Right lobe of liver (tissue), 6 donors: ENCODE measurements at regions not wholly inside any gene's neighbourhood (a gene's known extent, or its start where the extent isn't known, plus 50 kb on each side); places are given as distances from the start of the nearest gene placed in this dataset.

Source experiments
- ATAC-seq, 4 donors: fragments of 200-7000 bp; cut with Tn5 transposase; one replicate each; pipeline ENCODE4 v1.9.1; 2020; ENCODE audit warnings: mild to moderate bottlenecking in 4 of 4, moderate library complexity in 4 of 4
- DNase-seq, 3 donors: peaks; one replicate each; pipeline ENCODE4 v3.0.0-alpha.2; 2020
- H3K27ac ChIP-seq, 3 donors: fragments of 200-600 bp; one replicate each; pipeline ENCODE4 v1.8.0; 2022
- H3K27me3 ChIP-seq, 2 donors: fragments of 200-600 bp; one replicate each; pipeline ENCODE4 v1.8.0; 2022
- H3K36me3 ChIP-seq, 4 donors: fragments of 200-600 bp; sonication (generic) in 1 of 4; one replicate each; pipeline versions ENCODE4 v1.5.1 to v1.8.0; 2017 to 2022; ENCODE audit warnings: control low read depth in 1 of 4
- H3K4me1 ChIP-seq, 4 donors: fragments of 200-600 bp; sonication (generic) in 1 of 4; one replicate each; pipeline versions ENCODE4 v1.5.1 to v1.8.0; 2017 to 2022; ENCODE audit warnings: control low read depth in 1 of 4
- H3K4me3 ChIP-seq, 3 donors: fragments of 200-600 bp; one replicate each; pipeline ENCODE4 v1.8.0; 2022
- H3K9me3 ChIP-seq, 4 donors: fragments of 200-600 bp; sonication (generic) in 1 of 4; one replicate each; pipeline versions ENCODE4 v1.5.1 to v1.8.0; 2017 to 2022; ENCODE audit warnings: control low read depth in 1 of 4
- CTCF ChIP-seq, 4 donors: fragments of 200-600 bp in 3 of 4; fragments of 450-650 bp in 1 of 4; IDR thresholded peaks; one replicate each; pipeline versions ENCODE4 v1.5.1 to v1.8.0; 2016 to 2022; ENCODE audit warnings: antibody characterized with exemption in 4 of 4, mild to moderate bottlenecking in 2 of 4
- POLR2A ChIP-seq: fragments of 450-650 bp; IDR thresholded peaks from one replicate; pipeline ENCODE4 v1.6.1; 2017; ENCODE audit warnings: antibody characterized with exemption, mild to moderate bottlenecking
- WGBS: methylation state at CpG from one replicate; pipeline ENCODE4 v1.1.6; 2018; ENCODE audit warnings: low coverage, low lambda C conversion rate; ENCODE audit not compliant: insufficient coverage; ENCODE audit errors: missing lambda C conversion rate; 5-methylcytosine and 5-hydroxymethylcytosine counted together
- intact Hi-C, 2 donors: fragments of 100-400 bp; cut with DNase I; formaldehyde crosslinking; loops; one replicate each; pipeline versions ENCODE4 v1.11.2 to v1.14.1; 2022
- donor health status: DM: no; HTN: yes; CAD: no.
- donor health status: DM: no; HTN: no; CAD: no.
- donor health status: DM: no; HTN: no; CAD: no.
- donor health status: DM: no; HTN: yes; CAD: no.
- donor health status: DM: no; HTN: yes; CAD: no.

- Histone ChIP-seq H3K27me3 (no peaks in the 10 kb centered on the region), H3K9me3 (no peaks in the 10 kb centered on the region), H3K4me1 (no peaks in the 10 kb centered on the region), H3K36me3 (no peaks in the 10 kb centered on the region), H3K4me3 (no peak overlapping the region), H3K27ac (no peak overlapping the region)
- 55% methylated on average over 1 of the region's 1 CpG for WGBS
- intact Hi-C loops = no loop called here
- no peak for ATAC-seq
- DNase-seq = no peak
- TF ChIP-seq POLR2A = no peak
- TF ChIP-seq CTCF (IDR thresholded peaks at IDR 0.05) = no peak
These were observed 1302.3 kb downstream of the XPNPEP1 start for GRCh38 chr10:108620821-108621534.

- H3K4me1 ChIP-seq = no peaks in the 10 kb centered on the region
- no peak for TF ChIP-seq POLR2A
- no peak for TF ChIP-seq CTCF (IDR thresholded peaks at IDR 0.05)
- no peaks in the 10 kb centered on the region for H3K9me3 ChIP-seq
- ATAC-seq (no peak), DNase-seq (no peak)
- 92% methylated on average over 4 of the region's 6 CpGs for WGBS
- H3K36me3 ChIP-seq = no peaks in the 10 kb centered on the region
- no peak overlapping the region for H3K4me3 ChIP-seq
- intact Hi-C loops = no loop called here
- H3K27me3 ChIP-seq = no peaks in the 10 kb centered on the region
- H3K27ac ChIP-seq = no peak overlapping the region
These were observed 1306.6 kb downstream of the XPNPEP1 start for GRCh38 chr10:108616559-108617285.

- Histone ChIP-seq H3K9me3 (no peaks in the 10 kb centered on the region), H3K27ac (no peak overlapping the region), H3K36me3 (no peaks in the 10 kb centered on the region), H3K4me1 (no peaks in the 10 kb centered on the region), H3K4me3 (no peak overlapping the region), H3K27me3 (no peaks in the 10 kb centered on the region)
- no peak for ATAC-seq
- intact Hi-C loops = no loop called here
- 71% methylated on average over 3 of the region's 3 CpGs for WGBS
- TF ChIP-seq CTCF (IDR thresholded peaks at IDR 0.05) (no peak), POLR2A (no peak)
- DNase-seq = no peak
These were observed 1307.6 kb downstream of the XPNPEP1 start for GRCh38 chr10:108615576-108616320.

- Histone ChIP-seq H3K4me3 (no peak overlapping the region), H3K4me1 (no peaks in the 10 kb centered on the region), H3K36me3 (no peaks in the 10 kb centered on the region), H3K9me3 (no peaks in the 10 kb centered on the region), H3K27ac (no peak overlapping the region), H3K27me3 (no peaks in the 10 kb centered on the region)
- 55% methylated on average over 3 of the region's 3 CpGs for WGBS
- TF ChIP-seq POLR2A (no peak), CTCF (IDR thresholded peaks at IDR 0.05) (no peak)
- DNase-seq (no peak), ATAC-seq (no peak)
- intact Hi-C loops = no loop called here
These were observed 1310.8 kb downstream of the XPNPEP1 start for GRCh38 chr10:108612485-108612884.
